ENCODE measurements at regions not wholly inside any gene's neighbourhood (a gene's known extent, or its start where the extent isn't known, plus 50 kb on each side); places are given as distances from the start of the nearest gene placed in this dataset.

GRCh38 chr2:204292439-204292838 is 252.8 kb upstream of the PARD3B start:
- Histone ChIP-seq H3K27me3 (ENCODE audit: insufficient read depth) (no peaks in the 10 kb centered on the region), H3K4me3 (no peak overlapping the region), H3K4me1 (ENCODE audit: insufficient read depth) (no peaks in the 10 kb centered on the region), H2AFZ (peak overlapping the region; percentile 78; the same call in 1 of the 2 replicates), H3K9me2 (ENCODE audit: insufficient read depth) (peaks cover 10% of the 10 kb centered on the region; the same call in 1 of the 2 replicates), H3K79me2 (replicated peaks; ENCODE audit: insufficient read depth) (no peaks in the 10 kb centered on the region), H4K20me1 (replicated peaks; ENCODE audit: insufficient read depth) (no peaks in the 10 kb centered on the region), H3K36me3 (ENCODE audit: insufficient read depth) (no peaks in the 10 kb centered on the region), H3K4me2 (no peak overlapping the region), H3K27ac (ENCODE audit: low read depth) (no peak overlapping the region), H3F3A (replicated peaks; ENCODE audit: low read depth) (no peaks in the 10 kb centered on the region)
- ATAC-seq (no peak), DNase-seq (ENCODE audit: low spot score) (no peak)
- Mint-ChIP-seq H3K4me1 (peaks cover 7% of the 10 kb centered on the region; the same call in 2 of the 3 replicates), H3K9me3 (no peaks in the 10 kb centered on the region; the same call in 2 of the 3 replicates), H3K27me3 (ENCODE audit: insufficient read depth, low read depth, poor library complexity) (peaks cover 4% of the 10 kb centered on the region), H3K4me3 (no peak overlapping the region), H3K27ac (no peak overlapping the region), H3K36me3 (ENCODE audit: low read depth) (no peaks in the 10 kb centered on the region)
- TF ChIP-seq EZH2phosphoT487 (IDR thresholded peaks at IDR 0.05; ENCODE audit: unreplicated experiment), result no peak
- TF ChIP-seq REST (IDR thresholded peaks at IDR 0.05; ENCODE audit: unreplicated experiment), result no peak
- TF ChIP-seq NANOG (IDR thresholded peaks at IDR 0.05; ENCODE audit: borderline replicate concordance), result no peak
- no peak for TF ChIP-seq ZNF462 (CRISPR knock-in tag; IDR thresholded peaks at IDR 0.05)
- TF ChIP-seq ZNF114 (CRISPR knock-in tag; IDR thresholded peaks at IDR 0.05), result no peak
- no peak for TF ChIP-seq STAT1 (IDR thresholded peaks at IDR 0.05; ENCODE audit: unreplicated experiment)
- no peak for TF ChIP-seq CREB1 (CRISPR knock-in tag; IDR thresholded peaks at IDR 0.05; ENCODE audit: low read depth)
- TF ChIP-seq ETS1 (IDR thresholded peaks at IDR 0.05), result no peak
- no peak for TF ChIP-seq CTCF (conservative IDR thresholded peaks at IDR 0.05; ENCODE audit: low read depth in 2 of 2)
- TF ChIP-seq POLR2AphosphoS5 (IDR thresholded peaks at IDR 0.05; ENCODE audit: low read depth), result no peak
- TF ChIP-seq JUNB (IDR thresholded peaks at IDR 0.05; ENCODE audit: unreplicated experiment), result no peak
- no peak for TF ChIP-seq ZNF331 (CRISPR knock-in tag; IDR thresholded peaks at IDR 0.05; ENCODE audit: low read depth)
- TF ChIP-seq EZH2 (IDR thresholded peaks at IDR 0.05; ENCODE audit: low read depth, unreplicated experiment), result no peak

Measured in GM23338 (cell line).